ENCODE measurements at regions not wholly inside any gene's neighbourhood (a gene's known extent, or its start where the extent isn't known, plus 50 kb on each side); places are given as distances from the start of the nearest gene placed in this dataset.
A peak's percentile ranks its signal among the peaks of the same experiment; 100 is the strongest.
"Not testable (repeated sequence)": the region's sequence is repeated elsewhere in the genome, so short reads cannot be mapped to it uniquely, and the experiment has no call there.

- DNase-seq (ENCODE audit: low read depth), result peak; percentile 39
Observed at GRCh38 chr2:51953931-51954330, 922.0 kb upstream of the NRXN1 start.

- DNase-seq (ENCODE audit: low read depth), result no peak
Observed at GRCh38 chr2:51921076-51921475, 889.1 kb upstream of the NRXN1 start.

- DNase-seq (ENCODE audit: low read depth), result no peak
Observed at GRCh38 chr2:51920509-51920908, 888.6 kb upstream of the NRXN1 start.

- DNase-seq (ENCODE audit: low read depth), result peak; percentile 76
Observed at GRCh38 chr2:51919395-51919794, 887.5 kb upstream of the NRXN1 start.

GRCh38 chr2:51918113-51918512, 886.2 kb upstream of the NRXN1 start:
- peak; percentile 80 for DNase-seq (ENCODE audit: low read depth)

GRCh38 chr2:51903728-51904127, 871.8 kb upstream of the NRXN1 start:
- DNase-seq (ENCODE audit: low read depth), result no peak

GRCh38 chr2:51899643-51900042, 867.7 kb upstream of the NRXN1 start:
- no peak for DNase-seq (ENCODE audit: low read depth)

GRCh38 chr2:51894584-51894983, 862.7 kb upstream of the NRXN1 start:
- not testable (repeated sequence) for DNase-seq (ENCODE audit: low read depth)

- no peak for DNase-seq (ENCODE audit: low read depth)
Observed at GRCh38 chr2:51888120-51888519, 856.2 kb upstream of the NRXN1 start.

- DNase-seq (ENCODE audit: low read depth), result no peak
Observed at GRCh38 chr2:51881673-51882072, 849.7 kb upstream of the NRXN1 start.

GRCh38 chr2:51880153-51880552, 848.2 kb upstream of the NRXN1 start:
- no peak for DNase-seq (ENCODE audit: low read depth)

GRCh38 chr2:51866361-51866760, 834.4 kb upstream of the NRXN1 start:
- peak; percentile 73 for DNase-seq (ENCODE audit: low read depth)

- no peak for DNase-seq (ENCODE audit: low read depth)
Observed at GRCh38 chr2:51859260-51859659, 827.3 kb upstream of the NRXN1 start.

GRCh38 chr2:51855683-51856082, 823.8 kb upstream of the NRXN1 start:
- no peak for DNase-seq (ENCODE audit: low read depth)

- DNase-seq (ENCODE audit: low read depth), result no peak
Observed at GRCh38 chr2:51846796-51847195, 814.9 kb upstream of the NRXN1 start.

- no peak for DNase-seq (ENCODE audit: low read depth)
Observed at GRCh38 chr2:51846018-51846417, 814.1 kb upstream of the NRXN1 start.

- DNase-seq (ENCODE audit: low read depth), result no peak
Observed at GRCh38 chr2:51844596-51844995, 812.7 kb upstream of the NRXN1 start.

GRCh38 chr2:51829477-51829876, 797.5 kb upstream of the NRXN1 start:
- DNase-seq (ENCODE audit: low read depth), result no peak

GRCh38 chr2:51825823-51826222, 793.9 kb upstream of the NRXN1 start:
- DNase-seq (ENCODE audit: low read depth), result no peak

- peak; percentile 76 for DNase-seq (ENCODE audit: low read depth)
Observed at GRCh38 chr2:51813247-51813646, 781.3 kb upstream of the NRXN1 start.

- DNase-seq (ENCODE audit: low read depth), result peak; percentile 72
Observed at GRCh38 chr2:51812138-51812866, 780.4 kb upstream of the NRXN1 start.

- no peak for DNase-seq (ENCODE audit: low read depth)
Observed at GRCh38 chr2:51810197-51810596, 778.3 kb upstream of the NRXN1 start.

- no peak for DNase-seq (ENCODE audit: low read depth)
Observed at GRCh38 chr2:51807229-51807628, 775.3 kb upstream of the NRXN1 start.
